HG02610 (cell line): ENCODE measurements at regions not wholly inside any gene's neighbourhood (a gene's known extent, or its start where the extent isn't known, plus 50 kb on each side); places are given as distances from the start of the nearest gene placed in this dataset.

Experiments used
- ATAC-seq: cut with Tn5 transposase; IDR thresholded peaks from one replicate; pipeline ENCODE4 v1.9.1; 2021; ENCODE audit warnings: mild to moderate bottlenecking, moderate library complexity; ENCODE audit not compliant: unreplicated experiment

- no peak for ATAC-seq
Observed at GRCh38 chr18:44602845-44603244, 77.8 kb upstream of the SETBP1 start.

- no peak for ATAC-seq
Observed at GRCh38 chr18:44609181-44609941, 71.3 kb upstream of the SETBP1 start.

GRCh38 chr18:44620812-44621211 is 59.9 kb upstream of the SETBP1 start:
- ATAC-seq: no peak

GRCh38 chr18:44624052-44624451 is 56.6 kb upstream of the SETBP1 start:
- ATAC-seq: no peak

- no peak for ATAC-seq
Observed at GRCh38 chr18:44625386-44625785, 55.3 kb upstream of the SETBP1 start.

- ATAC-seq: no peak
Observed at GRCh38 chr18:44626236-44626635, 54.5 kb upstream of the SETBP1 start.

GRCh38 chr18:44626807-44627206 is 53.9 kb upstream of the SETBP1 start:
- no peak for ATAC-seq

GRCh38 chr18:44627280-44627679 is 53.4 kb upstream of the SETBP1 start:
- ATAC-seq: no peak

GRCh38 chr18:44629406-44629805 is 51.3 kb upstream of the SETBP1 start:
- ATAC-seq: no peak

GRCh38 chr18:44630118-44630517 is 50.6 kb upstream of the SETBP1 start:
- peak; percentile 57 for ATAC-seq
